Activated CD4-positive, alpha-beta T cell treated with anti-CD3 and anti-CD28 coated beads for 4 hours (primary cell): ENCODE measurements at regions not wholly inside any gene's neighbourhood (a gene's known extent, or its start where the extent isn't known, plus 50 kb on each side); places are given as distances from the start of the nearest gene placed in this dataset.

Experiments used
- DNase-seq, 2 donors: peaks; one replicate each; pipeline ENCODE4 v3.0.0-alpha.2; 2020

DNA sequence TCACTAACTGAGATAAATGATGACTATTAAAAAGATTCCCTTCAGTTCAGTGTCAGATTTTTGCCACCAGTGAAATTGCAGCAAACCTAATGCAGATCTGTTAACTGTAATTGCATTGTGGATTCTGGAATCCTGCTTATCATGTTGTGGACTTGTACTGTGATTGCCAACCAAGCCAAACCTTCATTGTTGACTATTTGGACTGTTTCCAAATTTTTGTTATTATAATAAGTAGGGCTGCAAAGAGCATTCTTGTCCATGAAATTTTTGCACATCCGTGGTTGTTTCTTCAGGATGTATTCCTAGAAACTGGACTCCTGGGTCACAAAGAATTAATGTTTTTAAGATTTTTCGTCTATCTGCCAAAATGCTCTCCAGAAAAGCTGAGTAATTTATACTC, 281.6 kb upstream of the ZMIZ1 start:
- DNase-seq: no peak

DNA sequence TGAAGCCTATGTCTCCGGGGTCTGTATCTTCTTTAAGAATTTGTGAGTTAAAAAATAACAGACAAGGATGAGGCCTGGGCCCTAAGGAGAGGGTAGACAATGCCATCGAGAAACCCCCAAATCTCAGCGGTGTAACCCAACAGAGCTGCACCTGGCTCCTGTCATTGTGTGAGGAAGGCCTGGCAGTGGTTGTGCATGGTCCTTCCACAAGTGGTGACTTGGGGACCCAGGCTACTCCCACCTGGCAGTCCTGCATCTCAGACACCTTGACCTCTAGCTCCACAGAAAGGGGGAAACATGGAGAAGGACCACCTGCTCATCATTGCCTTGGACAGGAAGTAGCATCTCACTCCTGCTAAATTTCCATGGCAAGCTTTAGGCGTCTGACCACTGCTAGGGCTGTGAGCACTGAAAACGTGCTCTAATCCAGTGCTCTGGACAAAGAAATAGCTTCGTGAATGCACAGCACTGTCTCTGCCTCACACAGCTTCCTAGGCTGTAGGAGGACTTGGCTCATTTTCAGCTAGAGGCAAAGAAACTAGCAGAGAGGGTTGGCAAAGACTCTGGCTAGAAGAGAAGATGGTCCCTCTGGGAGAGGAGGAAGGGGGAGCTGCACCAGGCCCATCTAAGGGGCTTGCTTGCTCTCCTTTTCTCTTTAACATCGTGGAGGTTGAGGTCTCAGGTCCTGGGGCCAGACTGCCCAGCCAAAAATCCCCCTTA, 273.9 kb upstream of the ZMIZ1 start:
- DNase-seq: no peak

DNA sequence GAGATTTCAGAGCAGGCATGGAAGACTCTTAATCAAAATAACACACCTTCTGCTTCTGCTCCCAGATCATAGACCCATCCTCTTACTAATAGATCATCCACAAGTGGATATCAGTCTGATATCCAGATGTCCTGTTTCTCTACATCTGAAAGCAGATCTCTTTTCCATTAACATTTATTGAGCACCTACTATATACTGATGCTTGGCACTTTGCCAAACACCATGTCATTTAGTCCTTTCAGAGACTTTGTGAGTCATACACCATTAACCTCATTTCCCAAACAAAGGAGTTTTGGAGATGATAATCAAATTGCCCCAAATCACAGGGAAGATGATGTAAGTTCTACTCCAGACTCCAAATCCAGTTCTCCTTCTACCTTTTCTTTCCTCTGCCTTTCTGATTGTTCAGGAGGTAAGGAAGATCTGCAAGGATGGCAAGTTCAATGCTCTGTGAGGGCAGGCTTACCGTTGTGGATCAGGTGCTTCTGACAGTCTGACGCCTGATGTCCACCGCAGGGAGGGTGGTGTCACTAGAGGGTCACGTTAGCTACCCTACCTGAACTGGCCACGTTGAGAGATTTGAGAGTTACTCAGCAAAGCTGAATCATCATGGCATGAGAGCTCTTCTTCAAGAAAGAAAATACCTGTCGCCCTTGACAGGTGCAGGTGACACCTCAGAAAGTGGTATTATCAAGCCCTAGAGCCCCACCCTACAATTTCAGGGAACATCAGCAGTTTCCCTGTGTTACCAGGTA, 269.6 kb upstream of the ZMIZ1 start:
- no peak for DNase-seq

DNA sequence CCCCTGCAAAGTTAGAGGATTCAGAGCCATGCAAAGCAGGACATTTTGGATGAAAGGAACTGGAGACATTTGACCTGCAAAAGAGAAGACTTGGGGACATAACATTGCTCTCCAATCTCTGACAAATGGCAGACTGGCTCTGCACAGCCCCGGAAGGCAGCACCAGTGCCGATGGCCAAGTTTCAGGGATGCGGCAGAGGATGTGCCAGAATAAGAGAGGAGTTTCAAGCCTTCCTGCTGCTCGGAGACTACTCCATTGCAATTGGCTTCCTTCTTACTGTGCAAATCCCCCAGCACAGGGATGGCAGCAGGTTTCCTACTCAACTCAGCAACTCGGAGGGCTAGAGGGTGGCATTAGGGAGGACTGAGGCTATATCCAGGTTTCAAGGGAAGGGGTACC, 268.8 kb upstream of the ZMIZ1 start:
- no peak for DNase-seq

DNA sequence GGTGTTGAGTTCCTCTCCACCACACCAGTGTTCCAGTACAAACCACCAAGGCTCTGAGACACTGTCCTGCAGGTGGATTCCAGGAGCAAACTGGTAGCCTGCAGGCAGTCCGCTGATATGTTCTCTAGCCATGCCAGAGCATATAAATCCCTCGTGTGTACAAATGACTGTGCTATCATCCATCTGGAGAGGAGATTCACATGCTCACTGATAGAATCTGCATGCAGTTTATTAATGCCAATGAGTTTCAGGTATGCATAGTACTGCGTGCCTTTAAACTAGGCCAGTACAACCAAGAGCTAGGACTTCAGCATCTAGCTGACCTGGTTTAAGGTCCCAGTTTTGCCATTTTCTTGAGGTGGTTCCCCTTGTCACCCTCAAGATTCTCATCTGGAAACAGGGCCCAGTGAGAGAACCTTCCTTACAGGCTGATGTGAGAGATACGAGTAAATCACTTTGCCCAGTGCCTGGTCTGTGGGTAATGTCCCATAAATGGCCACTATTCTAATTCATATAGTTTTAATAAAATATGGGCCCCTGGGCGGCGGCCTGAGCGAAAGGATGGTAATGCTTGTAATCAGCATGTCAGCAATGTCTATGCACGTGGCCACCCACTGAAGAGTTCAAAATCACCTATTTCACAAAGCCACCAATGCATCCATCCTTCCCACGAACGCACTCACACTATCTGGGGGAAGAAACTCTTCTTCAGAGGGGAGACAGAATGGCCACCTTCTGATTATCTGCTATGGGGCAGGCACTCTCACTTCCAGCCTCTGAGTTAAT, 268.0 kb upstream of the ZMIZ1 start:
- no peak for DNase-seq

DNA sequence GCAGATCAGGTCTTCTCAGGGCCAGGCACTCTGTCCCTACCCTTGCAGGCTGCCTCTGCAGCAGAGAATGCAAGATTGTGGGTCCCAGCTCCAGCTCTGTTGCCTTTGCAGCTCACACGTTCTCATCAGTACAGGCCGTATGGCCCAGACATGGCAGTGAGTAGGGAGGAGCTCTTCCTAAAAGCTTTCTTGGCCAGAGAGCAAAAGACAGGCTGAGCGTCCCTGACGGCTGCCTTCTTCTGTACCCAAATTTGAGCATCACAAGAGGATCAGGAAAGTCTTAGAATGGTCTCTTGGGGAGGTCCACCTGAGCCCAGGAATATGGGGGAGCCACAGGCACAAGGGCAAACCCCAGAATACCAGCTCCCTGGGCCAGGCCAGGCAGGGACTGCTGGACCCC, 266.3 kb upstream of the ZMIZ1 start:
- DNase-seq: no peak

DNA sequence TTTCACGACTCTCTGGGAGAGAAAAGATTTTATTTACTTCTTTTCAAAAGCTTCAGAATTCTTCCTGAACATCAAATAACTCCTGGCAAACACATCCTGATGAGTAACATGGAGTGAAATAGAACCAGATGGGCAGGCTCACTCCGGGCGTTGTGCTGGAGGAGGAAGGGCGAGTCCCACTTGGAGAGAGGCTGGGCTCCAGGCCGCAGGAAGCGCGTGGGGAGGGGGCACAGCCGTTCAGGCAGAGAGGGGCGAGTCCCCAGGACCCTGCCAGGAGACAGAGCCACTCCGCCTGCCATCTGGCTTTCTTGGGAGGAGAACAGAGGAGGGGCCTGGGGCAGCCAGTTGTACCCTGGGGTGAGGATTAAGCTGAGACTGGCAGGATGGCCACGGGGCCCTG, 265.9 kb upstream of the ZMIZ1 start:
- no peak for DNase-seq

DNA sequence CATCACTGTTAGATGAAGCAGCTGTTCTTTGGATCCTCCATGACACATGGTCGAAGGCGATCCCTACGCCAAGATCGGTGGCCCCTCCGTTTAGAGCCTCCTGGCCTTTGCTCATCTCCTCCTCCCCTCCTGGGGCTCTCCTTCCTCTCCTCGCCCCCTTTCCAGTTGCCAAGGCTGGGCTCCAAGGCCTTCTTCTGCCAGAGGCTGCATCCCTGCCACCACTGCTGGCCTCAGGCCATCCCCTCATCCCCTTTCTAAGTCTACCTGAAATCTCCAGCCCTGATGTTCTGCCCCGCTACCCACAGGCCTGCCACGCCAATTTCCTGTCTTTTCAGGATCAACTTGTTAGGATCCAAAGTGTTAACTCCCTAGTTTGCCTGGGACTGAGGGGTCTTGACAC, 265.1 kb upstream of the ZMIZ1 start:
- no peak for DNase-seq

DNA sequence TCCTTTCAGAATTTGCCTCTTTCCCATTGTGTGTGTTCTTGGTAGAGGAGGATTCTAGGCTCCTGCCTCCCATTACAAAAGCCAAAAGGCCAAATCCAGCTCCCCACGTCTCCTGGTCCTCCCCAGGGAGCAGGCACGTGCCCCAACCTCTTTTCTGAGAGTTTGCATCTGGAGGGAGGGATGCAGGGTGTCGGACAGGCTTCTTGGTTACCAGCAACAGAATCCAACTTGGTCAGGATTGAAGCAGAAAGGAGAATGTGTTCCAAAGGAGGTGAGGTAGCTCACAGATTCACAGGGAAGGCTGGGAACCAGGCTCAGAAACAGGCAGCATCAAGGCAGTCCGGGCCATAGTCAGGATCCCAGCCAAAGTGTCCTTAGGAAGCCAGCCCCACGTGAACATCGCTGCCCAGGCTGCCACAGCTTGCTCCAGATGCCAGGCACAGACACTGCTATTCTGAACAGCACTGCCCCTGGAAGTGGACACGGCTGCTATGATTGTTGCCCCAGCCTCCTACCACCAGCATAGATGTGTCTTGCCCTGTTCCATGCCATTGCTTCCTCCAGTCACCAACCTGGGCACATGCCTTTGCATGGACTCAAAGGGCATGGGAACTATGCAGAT, 264.2 kb upstream of the ZMIZ1 start:
- no peak for DNase-seq

DNA sequence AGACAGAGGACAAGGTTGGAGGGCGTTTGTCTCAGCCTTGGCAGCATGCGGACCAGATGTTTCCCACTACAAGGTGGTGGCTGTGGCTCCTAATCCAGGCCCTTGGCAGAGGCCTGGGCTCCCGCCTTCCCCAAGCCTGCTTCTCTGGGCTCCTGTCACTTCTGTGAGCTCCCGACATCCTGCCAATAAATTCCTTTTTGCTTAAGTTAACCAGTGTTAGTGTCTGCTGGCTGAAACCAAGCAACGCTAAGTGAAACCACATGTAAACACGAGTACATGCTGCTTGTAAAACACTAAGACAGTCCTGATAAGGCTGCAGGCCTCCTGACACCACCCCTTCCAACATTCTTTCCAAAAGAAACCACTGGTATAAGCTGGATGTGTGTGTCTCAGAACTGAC, 263.6 kb upstream of the ZMIZ1 start:
- DNase-seq: no peak

DNA sequence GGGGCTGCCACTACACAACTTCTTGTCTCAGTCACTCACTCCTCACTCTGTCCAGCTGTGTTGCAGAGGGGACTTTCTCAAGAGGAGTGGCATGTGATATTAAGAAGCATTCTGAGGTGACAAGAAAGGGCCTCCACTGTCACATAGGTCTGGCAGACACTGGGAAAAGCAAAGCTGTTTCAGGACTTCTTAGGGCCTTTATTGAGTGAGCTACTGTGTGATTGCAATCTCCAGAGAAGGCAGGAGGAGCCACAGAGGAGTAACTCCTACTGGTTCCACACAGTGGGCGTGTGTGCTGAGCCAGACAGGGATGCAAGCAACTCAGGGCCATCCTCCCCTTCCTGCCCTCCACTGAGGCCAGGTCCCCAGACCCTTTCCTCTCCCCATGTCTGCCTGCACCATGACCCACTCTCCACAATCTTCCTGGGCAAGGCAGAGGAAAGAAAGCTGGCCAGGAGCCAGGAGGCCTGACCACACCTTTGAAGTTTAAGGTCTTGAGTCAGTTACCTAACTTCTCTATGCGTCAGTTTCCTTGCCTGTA, 262.0 kb upstream of the ZMIZ1 start:
- DNase-seq: no peak

DNA sequence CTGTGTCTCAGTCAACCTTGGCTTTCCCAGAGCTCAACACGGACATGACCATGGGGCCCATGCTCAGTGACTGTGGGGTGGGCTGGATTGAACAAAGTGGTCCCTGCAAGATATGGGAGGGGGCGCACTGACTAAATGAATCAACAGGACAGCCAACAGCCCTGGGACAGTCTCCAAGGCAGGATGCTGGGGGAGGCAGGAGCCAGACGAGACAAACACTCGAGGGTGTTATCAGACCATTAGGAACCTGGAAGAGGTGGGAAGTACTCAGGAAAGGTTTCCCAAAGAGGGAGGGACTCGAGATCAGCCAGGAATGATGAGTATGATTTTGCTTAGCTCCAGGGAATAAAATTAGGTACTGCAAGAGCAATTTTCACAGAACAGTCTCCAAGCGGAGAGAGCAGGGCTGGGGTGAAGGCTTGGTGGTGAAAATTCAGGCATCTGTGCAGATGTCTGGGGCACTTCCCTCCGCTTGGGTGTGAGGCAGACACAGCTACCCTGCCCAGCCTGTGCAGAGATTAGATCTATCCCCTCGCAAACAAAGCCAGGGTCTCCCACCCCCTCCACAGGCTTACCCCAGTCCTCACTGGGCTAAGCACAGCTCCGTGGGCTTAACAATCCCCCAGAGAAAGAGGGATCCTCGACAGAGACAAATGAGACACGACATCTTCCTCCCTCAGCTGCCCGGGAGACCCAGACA, 261.1 kb upstream of the ZMIZ1 start:
- DNase-seq: no peak

DNA sequence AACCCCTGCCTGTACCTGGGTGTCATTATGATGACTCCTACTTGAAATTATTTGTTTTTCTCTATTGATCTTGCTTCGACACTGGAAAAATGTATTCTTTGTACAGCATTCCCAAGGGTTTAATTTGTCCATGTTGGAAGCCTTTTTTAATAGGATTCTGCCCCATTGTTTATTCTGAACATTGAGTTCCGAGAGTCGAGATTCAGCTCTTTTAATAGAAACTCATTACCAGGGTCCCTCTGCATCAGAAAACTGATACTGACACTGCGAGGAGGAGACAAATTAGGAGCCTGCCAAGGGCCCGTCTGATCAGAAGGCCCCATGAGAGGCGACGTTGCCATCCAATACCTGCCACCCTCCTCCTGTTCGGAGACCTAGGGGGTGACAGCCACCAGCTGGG, 260.5 kb upstream of the ZMIZ1 start:
- no peak for DNase-seq

DNA sequence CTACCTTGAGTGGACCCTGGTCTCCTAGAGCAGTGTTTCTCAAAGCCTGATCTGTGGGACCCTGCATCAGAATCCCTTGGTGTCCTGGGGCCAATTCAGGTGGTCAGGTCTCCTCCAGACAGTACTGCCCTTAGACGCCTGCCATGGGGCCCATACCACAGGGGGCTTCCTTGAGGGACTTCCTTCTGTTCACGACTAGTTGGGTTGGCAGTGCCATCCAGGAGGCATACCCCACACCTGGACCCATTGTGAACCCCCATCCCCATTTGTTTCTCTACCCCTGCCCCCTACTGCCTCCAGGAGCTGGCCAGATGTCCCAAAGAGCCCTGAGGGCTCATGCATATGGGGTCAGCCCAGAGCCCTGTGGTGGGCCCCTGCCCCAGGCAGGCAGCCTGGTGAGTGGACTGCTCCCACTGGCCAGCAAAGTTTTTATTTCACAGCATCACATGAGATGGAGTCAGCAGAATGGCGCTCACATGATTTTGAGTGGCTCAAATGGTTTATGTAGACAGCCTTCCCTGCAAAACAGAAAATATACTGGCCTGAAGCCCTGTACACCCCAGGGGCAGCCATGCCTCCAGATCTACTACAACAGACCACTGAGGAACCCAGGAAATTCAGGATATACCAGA, 259.9 kb upstream of the ZMIZ1 start:
- DNase-seq: no peak

DNA sequence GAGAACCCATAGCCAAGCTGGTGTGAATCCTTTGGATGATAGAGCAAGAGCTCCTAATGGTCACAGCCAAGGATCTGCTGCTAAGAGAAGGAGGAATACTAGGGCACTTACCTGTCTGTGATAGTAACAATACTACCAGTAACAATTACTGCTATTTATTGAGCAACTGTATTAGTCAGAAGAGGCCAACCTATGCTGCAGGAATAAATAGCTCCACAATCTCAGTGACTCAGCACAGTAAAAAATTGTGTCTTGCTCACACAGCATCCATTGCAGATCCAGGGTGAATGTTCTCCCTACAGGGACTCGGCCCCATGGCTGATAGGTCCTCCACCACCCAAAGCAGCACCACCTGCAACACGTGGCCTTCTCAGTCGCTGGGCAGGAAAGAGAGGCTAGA, 257.6 kb upstream of the ZMIZ1 start:
- DNase-seq: no peak

DNA sequence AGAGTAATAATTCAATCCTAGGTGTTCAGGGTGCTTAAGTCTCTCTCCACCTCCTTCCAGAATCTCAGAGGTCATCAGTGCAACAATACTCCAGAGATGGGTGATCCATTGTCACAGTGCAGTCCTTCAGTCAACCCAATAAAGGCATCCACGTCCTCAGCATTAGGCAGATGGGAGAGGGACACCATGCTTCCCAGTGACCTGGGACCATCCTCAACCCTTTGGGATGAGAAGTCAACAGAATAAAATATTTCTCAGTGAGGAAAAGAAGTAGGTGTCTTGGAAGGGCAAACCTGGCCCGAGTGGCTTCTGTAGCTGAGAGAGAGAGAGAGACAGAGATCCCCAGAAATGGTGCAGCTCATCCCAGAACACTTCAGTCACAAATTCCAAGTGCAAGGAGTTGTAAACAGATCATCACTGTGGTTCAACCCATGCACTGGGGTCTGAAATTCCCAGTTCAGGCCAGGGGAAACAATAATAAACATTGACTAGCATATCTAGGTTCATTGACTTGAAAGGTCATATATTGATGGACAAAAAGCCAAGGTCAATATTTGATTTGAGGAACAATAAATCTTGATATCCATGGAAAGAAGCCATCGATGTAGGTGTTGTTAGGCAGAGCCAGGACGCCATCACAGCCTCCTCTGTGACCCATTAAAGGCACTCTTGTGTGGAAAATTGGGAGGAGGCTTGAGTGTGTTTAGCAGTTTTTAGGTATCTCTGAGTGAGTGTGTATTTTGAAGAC, 256.0 kb upstream of the ZMIZ1 start:
- no peak for DNase-seq

DNA sequence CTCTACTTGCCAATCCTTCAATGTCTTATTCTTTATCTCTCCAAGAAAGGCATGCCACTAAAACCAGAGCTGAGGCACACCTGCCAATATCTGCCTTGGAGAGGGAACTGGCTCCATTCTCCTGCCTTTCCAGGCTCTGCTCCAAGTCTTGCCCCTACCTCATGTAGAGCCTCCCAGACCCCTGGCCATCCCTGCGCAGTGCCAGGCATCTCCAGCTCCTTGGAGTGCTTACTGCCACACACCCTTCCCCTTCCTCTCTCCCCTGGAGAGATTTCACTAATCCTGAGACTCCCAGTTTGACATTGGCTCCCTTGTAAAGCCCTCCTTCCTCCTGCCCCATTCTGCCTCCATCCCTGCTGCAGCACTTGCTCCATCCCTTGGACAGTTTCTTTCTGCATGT, 255.2 kb upstream of the ZMIZ1 start:
- DNase-seq: no peak

DNA sequence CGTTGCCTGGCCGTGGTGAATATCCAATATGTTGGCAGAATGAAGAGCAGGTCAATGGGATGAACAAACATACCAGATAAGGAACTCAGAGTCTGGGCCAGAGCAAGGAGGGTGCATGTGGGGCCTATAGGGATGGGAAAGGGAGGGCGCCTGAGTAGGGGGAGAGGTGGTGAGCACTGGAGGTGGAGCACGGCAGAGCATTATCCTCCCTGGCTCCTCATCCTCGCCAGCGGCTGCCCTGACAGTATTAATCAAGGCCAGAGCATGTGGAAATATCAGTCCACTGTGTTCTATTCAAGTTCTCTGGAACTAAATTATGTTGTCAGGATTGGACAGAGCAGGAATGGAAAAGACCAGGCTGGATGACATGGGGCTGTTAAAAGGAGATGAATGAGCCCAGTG, 254.8 kb upstream of the ZMIZ1 start:
- DNase-seq: no peak

DNA sequence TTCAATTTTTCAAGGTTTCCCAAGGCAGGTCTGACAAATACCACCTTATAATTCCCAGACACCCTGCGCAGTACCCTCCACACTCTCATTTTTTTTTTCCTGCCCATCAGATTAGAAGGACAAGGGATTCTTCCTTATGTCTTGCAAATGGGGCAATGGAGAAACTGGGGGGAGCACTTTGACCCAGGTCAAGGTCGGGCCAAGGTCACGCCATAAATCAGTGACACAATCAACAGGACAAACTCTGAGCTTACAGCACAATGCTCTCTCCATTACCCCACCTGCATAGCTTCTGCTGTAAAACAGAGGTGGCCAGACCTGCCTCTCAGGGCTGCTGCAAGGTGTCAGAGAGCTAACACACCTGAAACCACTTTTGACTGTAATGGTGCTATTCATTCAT, 254.4 kb upstream of the ZMIZ1 start:
- no peak for DNase-seq

DNA sequence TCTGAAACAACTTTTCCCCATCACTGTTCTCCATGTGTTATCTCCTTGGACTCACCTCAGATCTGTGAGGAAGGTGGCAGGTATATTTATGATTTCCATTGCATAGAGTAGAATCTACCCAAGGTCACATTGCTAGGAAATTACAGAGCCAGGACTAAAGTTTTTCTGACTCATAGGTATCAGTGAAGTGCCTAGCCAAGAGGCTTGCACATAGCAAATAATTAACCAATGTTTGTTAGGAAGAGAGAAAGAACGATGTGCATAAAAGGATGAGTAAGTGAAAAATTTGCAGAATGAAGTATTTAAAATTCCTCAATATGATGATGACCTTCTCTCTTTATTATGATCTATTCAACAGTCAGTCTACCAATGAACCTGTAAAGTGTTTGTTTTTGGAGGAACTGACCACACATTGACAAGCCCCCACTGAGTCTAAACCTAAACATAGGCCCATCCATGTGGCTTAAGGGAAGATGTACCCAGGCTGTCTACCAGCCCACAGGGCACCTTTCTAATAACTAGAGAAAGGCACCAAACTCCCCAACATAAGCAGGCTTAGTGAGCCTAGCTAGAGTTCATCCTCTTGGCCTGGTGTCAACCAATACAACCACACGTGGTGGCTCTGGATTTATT, 252.9 kb upstream of the ZMIZ1 start:
- no peak for DNase-seq

DNA sequence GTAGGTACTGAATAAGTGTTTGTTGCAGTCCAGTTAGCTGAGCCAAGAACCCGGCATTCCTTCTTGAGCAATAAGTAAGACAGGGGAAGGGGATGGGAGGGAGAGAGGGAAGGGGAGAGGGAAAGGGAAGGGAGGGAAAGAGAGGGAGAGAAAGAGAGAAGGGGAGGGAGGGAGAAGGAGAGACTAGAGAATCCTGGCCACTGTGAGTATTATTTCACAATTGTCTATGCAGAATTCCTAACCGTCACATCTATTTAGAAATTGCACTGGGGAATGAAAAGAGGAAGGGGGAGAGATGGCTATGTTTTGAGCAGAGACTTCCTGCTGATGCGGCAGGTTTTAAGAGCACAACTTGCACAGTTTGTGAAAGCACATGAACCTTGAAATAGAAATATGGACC, 251.4 kb upstream of the ZMIZ1 start:
- DNase-seq: no peak
